ENCODE measurements at regions not wholly inside any gene's neighbourhood (a gene's known extent, or its start where the extent isn't known, plus 50 kb on each side); places are given as distances from the start of the nearest gene placed in this dataset.

DNA sequence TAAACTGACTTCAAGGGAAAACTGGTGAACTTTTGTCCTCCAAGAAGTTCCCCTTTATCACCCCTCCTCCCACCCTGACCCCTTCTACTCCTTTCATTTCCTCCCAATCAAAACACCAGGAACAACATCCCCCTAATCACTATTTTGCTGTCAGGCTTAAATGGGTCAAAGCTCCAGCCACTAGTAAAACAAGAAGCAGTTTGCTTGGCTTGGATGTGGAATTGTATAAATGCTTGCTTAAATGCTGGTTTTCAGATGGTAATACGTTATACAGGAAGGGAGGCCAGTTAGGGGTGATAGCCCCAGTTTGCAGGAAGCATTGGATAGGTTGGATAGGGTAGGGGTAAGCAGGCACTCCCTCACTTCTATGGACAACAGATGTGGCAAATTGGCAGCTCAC lies 473.6 kb downstream of the AGTPBP1 start:
- DNase-seq (ENCODE audit: low read depth), result no peak
- H3K4me3 ChIP-seq (ENCODE audit: low read length), result no peak overlapping the region
- TF ChIP-seq, protein P1, sequence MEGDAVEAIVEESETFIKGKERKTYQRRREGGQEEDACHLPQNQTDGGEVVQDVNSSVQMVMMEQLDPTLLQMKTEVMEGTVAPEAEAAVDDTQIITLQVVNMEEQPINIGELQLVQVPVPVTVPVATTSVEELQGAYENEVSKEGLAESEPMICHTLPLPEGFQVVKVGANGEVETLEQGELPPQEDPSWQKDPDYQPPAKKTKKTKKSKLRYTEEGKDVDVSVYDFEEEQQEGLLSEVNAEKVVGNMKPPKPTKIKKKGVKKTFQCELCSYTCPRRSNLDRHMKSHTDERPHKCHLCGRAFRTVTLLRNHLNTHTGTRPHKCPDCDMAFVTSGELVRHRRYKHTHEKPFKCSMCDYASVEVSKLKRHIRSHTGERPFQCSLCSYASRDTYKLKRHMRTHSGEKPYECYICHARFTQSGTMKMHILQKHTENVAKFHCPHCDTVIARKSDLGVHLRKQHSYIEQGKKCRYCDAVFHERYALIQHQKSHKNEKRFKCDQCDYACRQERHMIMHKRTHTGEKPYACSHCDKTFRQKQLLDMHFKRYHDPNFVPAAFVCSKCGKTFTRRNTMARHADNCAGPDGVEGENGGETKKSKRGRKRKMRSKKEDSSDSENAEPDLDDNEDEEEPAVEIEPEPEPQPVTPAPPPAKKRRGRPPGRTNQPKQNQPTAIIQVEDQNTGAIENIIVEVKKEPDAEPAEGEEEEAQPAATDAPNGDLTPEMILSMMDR (conservative IDR thresholded peaks at IDR 0.05; ENCODE audit: low read length), result no peak

DNA sequence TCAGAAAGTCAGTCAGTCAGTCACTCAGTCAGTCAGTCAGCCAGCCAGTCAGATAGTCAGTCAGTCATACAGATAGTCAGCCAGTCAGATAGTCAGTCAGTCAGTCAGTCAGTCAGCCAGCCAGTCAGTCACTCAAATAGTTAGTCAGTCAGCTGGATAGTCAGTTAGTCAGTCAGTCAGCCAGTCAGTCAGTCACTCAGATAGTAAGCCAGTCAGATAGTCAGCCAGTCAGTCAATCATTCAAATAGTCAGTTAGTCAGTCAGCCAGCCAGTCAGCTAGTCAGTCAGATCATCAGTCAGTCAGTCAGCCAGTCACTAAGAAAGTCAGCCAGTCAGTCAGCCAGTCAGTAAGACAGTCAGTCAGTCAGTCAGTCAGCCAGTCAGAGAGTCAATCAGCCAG lies 477.1 kb downstream of the AGTPBP1 start:
- no peak for DNase-seq (ENCODE audit: low read depth)
- no peak overlapping the region for H3K4me3 ChIP-seq (ENCODE audit: low read length)

DNA sequence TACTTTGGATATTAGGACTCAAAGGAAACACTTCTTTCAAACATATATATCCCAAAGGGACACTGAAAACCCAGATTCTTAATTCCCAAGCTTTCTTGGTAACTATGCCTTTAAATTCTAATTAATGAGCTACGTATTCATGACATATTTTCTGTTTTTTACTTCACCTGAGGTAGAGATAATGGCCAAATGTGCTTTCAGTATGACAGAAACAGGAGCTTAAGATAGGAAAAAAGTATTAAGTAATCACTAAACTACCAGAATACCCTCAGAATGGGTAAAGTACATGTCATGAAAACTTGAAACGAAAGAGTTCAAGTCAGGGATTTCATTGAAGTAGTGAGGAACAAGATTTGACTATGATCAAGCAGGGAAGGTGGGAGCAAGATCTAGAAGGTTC lies 478.5 kb downstream of the AGTPBP1 start:
- no peak overlapping the region for H3K4me3 ChIP-seq (ENCODE audit: low read length)
- no peak for DNase-seq (ENCODE audit: low read depth)
- TF ChIP-seq, protein P1 (conservative IDR thresholded peaks at IDR 0.05; ENCODE audit: low read length), result no peak

More for the DNA sequence above, 477.1 kb downstream of the AGTPBP1 start:
- TF ChIP-seq, protein P1 (conservative IDR thresholded peaks at IDR 0.05; ENCODE audit: low read length), result no peak

DNA sequence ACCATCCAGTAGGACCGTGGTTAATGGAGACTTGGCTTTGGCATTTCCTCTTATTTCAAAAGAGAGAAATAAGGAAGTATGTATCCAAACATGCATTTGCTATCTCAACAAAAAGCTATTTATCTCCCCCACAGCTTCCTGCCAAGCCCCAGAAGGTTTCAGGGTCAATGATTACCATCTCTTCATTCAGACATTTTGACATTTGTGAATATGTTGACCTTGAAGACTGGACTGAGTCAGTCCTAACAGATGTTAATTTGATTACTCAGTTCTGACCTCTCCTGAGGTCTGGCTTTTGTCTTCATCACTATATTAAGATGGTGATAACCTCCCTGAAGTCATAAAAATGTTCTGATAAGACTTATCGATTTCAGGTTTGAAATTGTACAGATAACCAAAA lies 479.4 kb downstream of the AGTPBP1 start:
- peak; percentile 3 for DNase-seq (ENCODE audit: low read depth)
- H3K4me3 ChIP-seq (ENCODE audit: low read length), result no peak overlapping the region
- TF ChIP-seq, protein P1 (conservative IDR thresholded peaks at IDR 0.05; ENCODE audit: low read length), result no peak

DNA sequence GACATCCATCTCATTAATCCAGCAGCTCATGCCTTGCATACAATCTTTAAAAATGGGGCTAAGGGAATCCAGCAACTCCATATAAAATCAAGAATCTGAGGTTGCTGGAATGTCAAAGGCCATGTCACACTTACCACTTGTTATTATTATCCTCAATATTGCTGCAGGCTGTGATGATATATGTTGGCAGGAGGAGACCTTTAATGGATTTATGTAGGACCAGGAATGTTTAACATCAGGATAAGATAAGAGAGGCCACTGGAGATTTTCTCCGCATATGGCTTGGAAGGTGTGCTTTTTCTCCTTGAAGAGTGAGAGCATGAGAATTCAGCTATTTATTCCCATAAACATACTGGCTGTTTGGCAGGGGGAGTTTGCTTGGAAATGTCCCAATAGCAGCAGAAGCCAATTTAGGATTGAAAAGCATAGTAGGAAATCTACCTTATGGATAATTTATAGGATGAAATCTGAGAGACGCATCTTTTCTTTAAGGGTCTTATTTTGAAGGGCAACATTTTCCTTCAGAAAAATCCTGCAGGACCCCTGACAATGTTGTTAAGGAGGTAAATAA lies 481.4 kb downstream of the AGTPBP1 start:
- H3K4me3 ChIP-seq (ENCODE audit: low read length), result no peak overlapping the region
- DNase-seq (ENCODE audit: low read depth), result no peak
- TF ChIP-seq, protein P1 (conservative IDR thresholded peaks at IDR 0.05; ENCODE audit: low read length), result no peak

DNA sequence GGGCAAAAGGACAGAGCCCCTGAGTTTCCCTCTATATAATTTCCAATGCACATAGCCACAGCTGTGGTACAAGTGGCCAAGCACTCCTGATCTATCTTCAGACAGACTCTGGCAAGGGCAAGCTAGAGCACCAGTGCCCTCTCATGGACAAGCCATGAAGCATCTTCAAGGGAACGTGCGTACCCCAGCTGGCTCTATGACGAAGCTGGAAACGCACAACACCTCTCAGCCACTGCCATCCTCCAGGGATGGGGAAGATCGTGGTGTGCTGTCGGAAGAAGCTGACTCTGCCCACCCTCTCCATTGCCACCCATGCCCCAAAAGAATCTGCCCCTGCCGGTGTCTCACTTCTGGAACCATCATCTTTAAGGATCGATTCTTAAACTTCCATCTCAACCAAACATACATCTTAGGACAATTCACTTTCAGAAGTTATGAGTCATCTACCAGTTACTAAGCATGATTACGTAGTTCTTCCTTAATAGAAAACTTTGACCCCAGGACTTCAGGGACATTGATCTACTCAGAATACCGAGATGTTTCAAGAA lies 482.9 kb downstream of the AGTPBP1 start:
- peak; percentile 70 for DNase-seq (ENCODE audit: low read depth)
- H3K4me3 ChIP-seq (ENCODE audit: low read length), result no peak overlapping the region
- TF ChIP-seq, protein P1 (conservative IDR thresholded peaks at IDR 0.05; ENCODE audit: low read length), result peak; percentile 89

DNA sequence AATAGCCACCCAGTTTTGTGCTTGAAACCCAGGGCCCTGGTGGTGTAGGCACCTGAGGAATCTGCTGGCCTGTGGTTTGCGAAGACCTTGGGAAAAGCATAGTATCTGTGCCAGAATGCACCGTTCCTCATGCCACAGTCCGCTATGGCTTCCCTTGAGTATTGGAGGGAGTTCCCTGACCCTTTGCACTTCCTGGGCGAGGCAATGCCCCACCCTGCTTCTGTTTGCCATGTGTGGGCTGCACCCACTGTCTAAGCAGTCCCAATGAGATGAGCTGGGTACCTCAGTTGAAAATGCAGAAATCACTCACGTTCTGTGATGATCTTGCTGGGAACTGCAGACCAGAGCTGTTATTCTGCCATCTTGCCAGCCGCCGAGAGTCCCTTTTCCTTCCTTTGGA lies 483.5 kb downstream of the AGTPBP1 start:
- H3K4me3 ChIP-seq (ENCODE audit: low read length), result no peak overlapping the region
- TF ChIP-seq, protein P1 (conservative IDR thresholded peaks at IDR 0.05; ENCODE audit: low read length), result no peak
- no peak for DNase-seq (ENCODE audit: low read depth)

Measured in AG10803 (cell line).